NB4 (cell line): ENCODE measurements at regions not wholly inside any gene's neighbourhood (a gene's known extent, or its start where the extent isn't known, plus 50 kb on each side); places are given as distances from the start of the nearest gene placed in this dataset.

Source experiments
- POLR2A ChIP-seq: IDR thresholded peaks from 2 replicates; pipeline ENCODE4 v1.6.1; 2011; ENCODE audit warnings: mild to moderate bottlenecking; ENCODE audit not compliant: insufficient read length; ENCODE audit errors: extremely low read depth
- TF ChIP-seq, protein P1 (sequence below): IDR thresholded peaks from one replicate; pipeline ENCODE4 v1.5.1; 2012; ENCODE audit warnings: low read depth, low read length
- TF ChIP-seq, protein P2 (sequence below): IDR thresholded peaks from 2 replicates; pipeline ENCODE4 v1.6.1; 2011; ENCODE audit warnings: low read depth, low read length

DNA sequence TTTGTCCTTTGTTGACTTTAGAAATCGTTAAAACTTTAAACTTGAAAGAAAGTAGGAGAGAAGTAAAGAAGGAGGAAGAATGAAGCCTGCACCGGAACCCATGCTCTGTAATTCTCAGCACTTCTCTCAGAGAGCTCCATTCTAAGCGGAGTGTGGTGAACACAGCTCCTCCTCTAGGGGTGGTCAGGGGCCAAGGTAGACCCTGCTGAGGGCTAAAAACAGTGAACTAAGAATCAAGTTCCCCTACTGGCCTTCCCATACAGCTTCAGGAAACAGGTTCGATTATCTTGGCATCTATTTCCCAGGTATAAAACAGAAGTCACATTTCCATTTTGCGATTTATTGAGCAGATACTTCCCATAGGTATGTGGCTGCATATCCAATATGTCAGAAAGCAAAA lies 92.7 kb upstream of the ASAP2 start:
- TF ChIP-seq, protein P1, sequence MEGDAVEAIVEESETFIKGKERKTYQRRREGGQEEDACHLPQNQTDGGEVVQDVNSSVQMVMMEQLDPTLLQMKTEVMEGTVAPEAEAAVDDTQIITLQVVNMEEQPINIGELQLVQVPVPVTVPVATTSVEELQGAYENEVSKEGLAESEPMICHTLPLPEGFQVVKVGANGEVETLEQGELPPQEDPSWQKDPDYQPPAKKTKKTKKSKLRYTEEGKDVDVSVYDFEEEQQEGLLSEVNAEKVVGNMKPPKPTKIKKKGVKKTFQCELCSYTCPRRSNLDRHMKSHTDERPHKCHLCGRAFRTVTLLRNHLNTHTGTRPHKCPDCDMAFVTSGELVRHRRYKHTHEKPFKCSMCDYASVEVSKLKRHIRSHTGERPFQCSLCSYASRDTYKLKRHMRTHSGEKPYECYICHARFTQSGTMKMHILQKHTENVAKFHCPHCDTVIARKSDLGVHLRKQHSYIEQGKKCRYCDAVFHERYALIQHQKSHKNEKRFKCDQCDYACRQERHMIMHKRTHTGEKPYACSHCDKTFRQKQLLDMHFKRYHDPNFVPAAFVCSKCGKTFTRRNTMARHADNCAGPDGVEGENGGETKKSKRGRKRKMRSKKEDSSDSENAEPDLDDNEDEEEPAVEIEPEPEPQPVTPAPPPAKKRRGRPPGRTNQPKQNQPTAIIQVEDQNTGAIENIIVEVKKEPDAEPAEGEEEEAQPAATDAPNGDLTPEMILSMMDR, result no peak
- no peak for TF ChIP-seq POLR2A
- TF ChIP-seq, protein P2, sequence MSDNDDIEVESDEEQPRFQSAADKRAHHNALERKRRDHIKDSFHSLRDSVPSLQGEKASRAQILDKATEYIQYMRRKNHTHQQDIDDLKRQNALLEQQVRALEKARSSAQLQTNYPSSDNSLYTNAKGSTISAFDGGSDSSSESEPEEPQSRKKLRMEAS, result no peak
